ENCODE measurements at regions not wholly inside any gene's neighbourhood (a gene's known extent, or its start where the extent isn't known, plus 50 kb on each side); places are given as distances from the start of the nearest gene placed in this dataset.

DNA sequence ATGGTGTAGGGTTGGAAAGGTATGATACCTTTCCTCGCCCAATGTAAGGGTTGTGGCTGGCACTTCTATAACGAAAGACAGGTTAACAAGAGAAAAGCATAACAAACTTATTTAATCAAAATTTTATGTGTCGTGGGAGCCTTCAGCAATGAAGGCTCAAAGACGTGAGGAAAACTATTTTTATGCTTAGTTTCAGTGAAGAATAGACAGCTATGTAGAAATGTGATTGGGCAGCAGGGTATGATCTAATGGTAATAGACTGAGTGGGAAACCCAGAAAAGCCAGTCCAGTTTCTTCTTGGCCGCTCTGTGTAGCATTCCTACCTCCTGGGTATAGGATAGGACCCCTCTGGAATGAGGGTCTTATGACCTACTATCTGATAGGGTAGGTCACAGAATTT is 464.7 kb downstream of the ADGRL2 start:
- TF ChIP-seq, protein P1, sequence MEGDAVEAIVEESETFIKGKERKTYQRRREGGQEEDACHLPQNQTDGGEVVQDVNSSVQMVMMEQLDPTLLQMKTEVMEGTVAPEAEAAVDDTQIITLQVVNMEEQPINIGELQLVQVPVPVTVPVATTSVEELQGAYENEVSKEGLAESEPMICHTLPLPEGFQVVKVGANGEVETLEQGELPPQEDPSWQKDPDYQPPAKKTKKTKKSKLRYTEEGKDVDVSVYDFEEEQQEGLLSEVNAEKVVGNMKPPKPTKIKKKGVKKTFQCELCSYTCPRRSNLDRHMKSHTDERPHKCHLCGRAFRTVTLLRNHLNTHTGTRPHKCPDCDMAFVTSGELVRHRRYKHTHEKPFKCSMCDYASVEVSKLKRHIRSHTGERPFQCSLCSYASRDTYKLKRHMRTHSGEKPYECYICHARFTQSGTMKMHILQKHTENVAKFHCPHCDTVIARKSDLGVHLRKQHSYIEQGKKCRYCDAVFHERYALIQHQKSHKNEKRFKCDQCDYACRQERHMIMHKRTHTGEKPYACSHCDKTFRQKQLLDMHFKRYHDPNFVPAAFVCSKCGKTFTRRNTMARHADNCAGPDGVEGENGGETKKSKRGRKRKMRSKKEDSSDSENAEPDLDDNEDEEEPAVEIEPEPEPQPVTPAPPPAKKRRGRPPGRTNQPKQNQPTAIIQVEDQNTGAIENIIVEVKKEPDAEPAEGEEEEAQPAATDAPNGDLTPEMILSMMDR (IDR thresholded peaks at IDR 0.05), result no peak
- no peak for TF ChIP-seq POLR2A (IDR thresholded peaks at IDR 0.05)
